Activated CD4-positive, alpha-beta T cell treated with anti-CD3 and anti-CD28 coated beads, Interleukin-10, Interleukin-2, amounts not matched to agents 100 ng/mL and 50 ng/mL, durations not matched to agents 16 hours and 8 hours (primary cell): ENCODE measurements at regions not wholly inside any gene's neighbourhood (a gene's known extent, or its start where the extent isn't known, plus 50 kb on each side); places are given as distances from the start of the nearest gene placed in this dataset.

Experiments used
- DNase-seq: peaks from one replicate; pipeline ENCODE4 v3.0.0-alpha.2; 2020

DNA sequence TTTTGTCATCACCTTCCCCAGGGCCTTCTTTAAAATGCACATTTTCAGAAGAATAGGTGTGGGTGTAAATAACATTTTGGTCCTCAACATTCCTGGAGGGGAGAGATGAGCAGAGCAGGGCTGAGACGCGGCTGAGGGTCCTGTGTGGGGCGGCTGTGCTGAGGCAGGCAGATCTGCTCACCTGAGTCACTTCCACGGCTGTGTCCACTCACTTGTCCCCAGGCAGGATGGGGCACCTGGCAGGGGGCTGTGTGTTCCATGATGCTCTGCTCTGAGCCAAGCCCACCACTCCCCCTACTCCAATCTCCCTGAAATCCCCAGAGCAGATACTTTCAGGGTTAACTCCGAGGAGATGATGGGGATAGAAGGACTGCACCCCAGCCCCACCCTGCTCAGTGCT, 93.8 kb downstream of the GLRX3 start:
- DNase-seq: no peak

DNA sequence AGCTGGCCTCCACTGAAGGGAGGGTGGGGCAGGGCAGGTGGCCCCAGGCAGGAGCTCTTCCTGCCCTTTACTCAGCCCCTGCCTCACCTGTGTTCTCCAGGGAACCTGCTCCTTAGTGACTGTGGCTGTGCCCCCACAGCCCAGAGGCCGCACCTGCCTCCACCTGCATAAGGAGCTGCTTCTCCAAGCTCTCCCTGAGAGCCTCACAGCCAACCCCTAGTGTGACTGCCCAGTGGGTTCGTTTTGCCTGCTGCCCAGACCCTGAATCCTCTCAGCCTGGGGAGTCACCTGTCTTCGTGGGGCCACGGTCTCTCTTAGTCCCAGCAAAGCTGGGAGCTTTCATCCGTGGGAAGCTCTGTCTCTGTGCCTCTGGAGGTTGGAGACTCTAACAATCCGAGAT, 94.4 kb downstream of the GLRX3 start:
- no peak for DNase-seq

DNA sequence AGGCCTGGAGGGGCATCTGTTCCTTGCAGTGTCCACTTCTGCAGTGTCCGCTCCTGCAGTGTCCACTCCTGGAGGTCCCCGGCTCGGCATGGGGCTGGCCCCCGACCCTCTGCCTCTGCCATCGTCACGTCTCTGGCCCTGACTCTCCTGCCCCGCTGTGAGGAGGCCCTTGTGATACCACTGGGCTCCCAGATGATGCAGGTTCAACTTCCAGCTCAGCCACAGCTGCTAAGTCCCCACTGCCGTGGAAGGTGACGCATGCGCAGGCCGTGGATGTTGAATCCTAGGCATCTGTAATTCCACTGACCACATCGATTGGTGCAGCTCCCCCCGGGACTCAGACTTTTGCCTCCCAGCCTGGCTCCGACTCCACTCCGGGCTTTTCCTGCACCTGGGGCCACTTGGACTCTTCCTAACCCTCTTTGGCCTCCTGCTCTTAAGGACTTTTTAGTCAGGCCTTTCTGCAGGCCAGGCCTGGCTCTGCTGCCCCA, 95.1 kb downstream of the GLRX3 start:
- DNase-seq: no peak

DNA sequence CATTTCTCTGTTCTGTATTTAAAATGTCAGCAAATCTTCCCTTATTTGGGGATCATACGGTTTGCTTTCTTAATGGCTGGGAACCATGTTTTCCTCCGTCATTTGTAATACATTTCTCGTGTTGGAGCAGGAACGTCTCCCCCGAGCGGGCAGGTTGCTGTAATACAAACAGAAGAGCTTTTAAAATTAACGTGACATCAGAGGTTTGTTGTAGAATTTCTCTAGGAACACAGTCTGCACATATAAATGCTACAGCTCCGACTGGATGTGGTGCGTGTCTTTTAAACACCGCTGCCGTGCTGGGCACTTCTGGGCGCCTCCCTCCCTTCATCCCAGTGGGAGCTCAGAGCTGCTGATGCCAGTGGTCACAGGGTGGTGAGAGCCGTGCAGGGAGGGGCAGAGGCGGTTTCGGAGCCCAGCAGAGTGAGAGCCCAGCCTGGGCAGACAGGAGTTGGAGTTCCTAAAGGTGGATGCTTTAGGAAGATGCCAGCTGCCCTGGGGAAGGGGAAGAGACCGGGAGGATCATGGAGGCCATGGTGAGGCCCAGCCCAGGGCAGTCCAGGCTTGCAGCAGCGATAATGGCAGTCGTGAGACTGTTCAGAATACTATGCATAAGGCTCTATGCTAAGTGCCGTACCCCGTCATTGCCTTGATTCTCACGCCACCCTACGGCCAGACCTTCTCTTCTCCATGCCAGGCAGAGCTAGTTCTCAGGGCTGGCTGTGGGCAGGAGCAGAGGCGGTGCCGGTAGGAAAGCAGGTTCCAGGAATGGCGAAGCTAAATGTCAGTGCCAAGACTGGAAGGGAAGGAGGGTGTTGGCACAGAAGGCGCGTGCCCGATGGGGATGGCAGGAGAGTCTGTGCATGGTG, 96.2 kb downstream of the GLRX3 start:
- DNase-seq: no peak

DNA sequence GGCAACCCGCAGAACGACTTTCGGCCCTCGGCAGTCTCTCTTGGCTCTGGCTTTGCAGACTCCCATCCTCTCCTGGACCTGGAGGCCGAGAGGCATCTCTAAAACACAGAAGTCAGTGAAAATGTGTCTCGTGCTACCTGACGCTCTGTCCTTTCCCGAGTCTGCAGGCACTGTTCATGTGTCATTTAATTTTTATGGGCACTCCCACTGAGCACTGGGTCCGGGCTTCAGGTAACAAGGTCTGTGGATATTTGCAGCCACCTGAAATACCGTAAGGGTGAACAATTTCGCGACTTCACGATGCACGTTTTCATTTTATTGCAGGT, 96.8 kb downstream of the GLRX3 start:
- DNase-seq: no peak

- no peak for DNase-seq
Observed at GRCh38 chr10:130233426-130233825, 97.2 kb downstream of the GLRX3 start.

DNA sequence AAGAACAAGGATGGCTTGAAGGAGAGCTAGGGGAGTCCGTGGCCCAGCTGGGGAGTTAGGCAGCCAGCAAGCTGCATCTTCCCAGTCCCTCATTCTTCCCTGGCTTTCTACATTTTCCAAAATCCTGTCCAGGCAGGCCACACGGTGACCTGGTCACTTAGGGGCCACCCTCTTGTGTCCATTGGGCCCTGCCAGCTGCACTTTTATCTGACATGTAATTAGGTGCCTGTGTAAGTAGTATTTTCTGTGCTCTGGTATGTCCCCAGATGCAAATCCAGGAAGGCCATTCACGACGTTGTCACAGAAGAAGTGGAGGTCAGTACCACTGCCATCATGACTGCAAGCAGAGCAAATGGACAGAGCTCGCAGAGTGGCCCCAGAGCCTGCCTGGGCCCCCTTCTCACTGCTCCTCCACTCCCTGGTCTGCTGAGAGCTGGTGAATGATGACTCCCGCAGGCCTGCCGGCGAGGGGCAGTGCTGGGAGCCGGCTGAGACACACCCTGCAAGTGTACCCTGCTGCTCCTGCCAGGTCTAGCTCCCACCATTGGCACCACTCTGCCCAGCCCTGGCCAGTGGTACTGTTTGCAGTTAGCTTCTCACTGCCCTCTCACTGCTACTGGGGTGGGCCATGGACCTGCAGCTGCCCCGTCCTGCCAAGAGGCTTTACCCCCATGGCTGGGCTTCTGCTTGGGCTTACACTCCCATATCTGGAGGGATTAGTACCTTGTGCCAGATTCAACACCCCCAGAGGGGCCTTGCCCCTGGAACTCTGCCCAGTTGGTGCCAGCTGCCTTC, 98.2 kb downstream of the GLRX3 start:
- no peak for DNase-seq

DNA sequence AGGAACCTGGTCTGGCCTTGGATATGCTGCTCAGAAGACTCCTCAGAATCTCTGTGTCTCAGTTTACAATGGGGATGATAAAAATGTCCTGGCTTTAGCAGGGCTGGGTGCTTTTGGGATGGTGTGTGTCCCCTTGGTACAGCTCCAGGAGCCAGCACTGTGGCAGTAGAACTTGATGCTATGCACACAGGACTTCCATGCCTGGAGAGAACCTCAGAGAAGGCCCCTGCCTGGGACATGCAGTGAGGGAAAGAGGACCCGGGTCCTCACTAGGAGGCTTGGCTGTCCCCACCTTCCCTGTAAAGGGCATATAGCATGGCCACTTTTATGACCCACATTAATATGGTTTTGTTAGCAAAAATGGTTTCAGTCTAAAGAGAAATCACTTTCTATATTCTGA, 100.5 kb downstream of the GLRX3 start:
- DNase-seq: no peak

GRCh38 chr10:130240409-130240808, 104.2 kb downstream of the GLRX3 start:
- DNase-seq: no peak

- no peak for DNase-seq
Observed at GRCh38 chr10:130242513-130242912, 106.3 kb downstream of the GLRX3 start.

- peak; percentile 16 for DNase-seq
Observed at GRCh38 chr10:130243015-130243414, 106.8 kb downstream of the GLRX3 start.

DNA sequence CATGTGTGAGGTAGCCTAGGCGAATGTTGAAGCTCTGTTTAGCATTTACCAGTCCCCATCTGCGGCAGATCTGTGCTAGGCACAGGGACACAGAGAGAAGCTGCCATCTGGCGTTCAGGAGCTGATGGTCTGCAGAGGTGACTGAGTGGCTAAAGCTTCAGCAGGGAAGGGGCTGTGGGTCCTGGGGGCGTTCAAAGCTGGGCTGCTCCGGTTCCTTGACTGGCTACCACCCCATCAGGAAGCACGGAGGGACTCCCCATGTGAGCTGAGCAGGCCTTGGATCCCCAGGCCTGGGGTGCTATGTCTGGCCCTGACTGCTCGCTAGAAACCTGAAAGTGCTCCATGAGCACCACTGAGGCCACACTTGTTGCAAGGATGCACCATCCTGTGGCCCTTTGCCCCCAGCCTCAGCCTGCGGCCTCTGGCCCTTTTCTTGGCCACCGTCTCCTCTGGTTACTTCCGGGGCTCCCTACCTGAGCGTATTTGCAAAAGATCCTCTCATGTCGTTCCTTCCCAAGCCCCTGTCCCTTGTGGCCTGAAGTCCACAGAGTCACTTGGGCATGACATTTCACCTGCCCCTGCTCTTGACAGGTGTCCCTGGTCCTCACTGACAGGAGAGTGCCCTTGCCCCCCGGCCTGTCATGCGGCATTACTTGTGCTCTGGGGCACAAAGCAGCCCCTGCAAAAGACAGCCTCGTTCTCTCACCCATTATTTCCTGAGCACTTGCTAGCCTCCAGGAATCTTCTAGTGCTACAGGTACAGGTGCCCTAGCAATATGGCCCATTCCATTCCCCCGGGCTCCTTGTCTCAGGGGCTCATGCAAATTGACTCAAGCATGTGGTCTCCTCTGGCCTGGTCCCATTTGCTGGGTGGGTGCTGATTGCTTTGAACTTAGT, 108.1 kb downstream of the GLRX3 start:
- no peak for DNase-seq

GRCh38 chr10:130244928-130245495, 108.8 kb downstream of the GLRX3 start:
- no peak for DNase-seq

DNA sequence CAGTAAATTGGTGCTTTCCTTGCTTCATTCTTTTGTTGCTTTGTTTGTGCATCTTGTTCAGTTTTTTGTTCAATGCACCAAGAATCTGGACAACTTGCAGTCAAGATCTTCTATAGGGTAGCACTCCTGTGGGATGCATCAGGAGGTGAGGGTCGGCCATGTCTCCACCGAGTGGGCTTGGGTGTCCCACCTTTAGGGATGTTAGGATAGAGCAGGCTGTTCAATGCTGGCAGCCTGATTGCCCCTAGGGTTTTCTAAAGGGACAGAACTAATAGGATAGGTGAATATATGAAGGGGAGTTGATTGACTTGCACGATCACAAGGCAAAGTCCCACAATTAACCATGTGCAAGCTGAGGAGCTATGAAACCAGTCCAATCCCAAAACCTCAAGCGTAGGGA, 109.9 kb downstream of the GLRX3 start:
- DNase-seq: no peak

DNA sequence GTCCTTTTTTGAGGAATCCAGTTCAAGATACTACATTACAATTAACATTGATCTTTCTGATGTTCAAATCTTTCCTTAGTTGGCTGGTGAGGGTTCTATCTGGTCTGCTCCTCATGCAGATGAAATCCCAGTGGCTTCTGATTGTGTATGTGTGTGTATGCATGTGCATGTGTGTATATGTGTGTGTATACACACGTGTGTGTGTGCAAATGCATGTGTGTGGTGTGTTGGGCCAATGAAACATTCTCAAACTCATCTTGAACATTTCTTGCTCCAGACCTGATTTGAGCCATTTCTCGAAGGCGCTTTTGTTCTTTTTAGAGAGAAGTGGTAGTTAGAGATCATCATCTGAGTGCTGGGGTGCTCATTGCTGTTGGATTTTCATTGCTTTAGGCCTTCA, 113.9 kb downstream of the GLRX3 start:
- no peak for DNase-seq

- no peak for DNase-seq
Observed at GRCh38 chr10:130251766-130252165, 115.6 kb downstream of the GLRX3 start.

DNA sequence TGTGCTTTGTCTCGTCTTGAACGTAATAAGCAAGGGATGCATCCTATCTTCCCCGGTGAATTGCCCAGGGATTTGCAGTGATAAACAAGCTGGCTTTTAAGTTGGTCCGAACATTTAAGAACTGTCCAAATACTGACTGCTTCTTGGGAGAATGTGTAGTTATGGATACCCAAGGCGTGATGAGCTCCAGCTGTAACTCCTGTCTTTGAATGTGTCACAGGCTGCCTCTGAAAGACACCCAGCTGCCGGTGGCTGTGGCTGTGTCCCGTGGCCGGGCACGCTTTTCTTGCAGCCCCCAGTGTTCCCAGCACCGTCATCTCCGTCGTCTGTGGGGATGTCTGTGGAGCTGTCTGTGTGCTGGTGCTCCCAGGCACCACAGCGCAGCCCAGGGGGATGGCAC, 118.1 kb downstream of the GLRX3 start:
- no peak for DNase-seq

- DNase-seq: peak; percentile 26
Observed at GRCh38 chr10:130254662-130255061, 118.5 kb downstream of the GLRX3 start.

DNA sequence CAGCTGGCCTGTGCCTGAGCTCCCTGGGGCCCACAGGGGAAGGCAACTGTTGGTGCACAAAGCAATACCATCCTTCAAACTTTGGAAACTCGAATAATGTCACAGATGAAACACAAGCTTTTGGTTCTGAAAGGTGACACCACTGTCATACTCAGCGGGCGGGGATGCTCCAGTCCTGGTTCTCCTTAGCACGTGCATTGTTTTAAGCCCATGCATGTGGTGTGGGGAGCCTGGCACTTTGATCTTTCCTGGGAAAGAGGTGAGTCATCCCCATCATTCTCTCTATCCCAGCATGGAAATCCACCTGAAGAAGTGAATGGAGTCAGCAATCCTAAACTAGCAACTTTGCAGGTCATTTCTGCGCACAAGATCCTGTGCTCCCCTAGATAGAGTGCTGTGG, 119.6 kb downstream of the GLRX3 start:
- DNase-seq: no peak

- DNase-seq: no peak
Observed at GRCh38 chr10:130257897-130258296, 121.7 kb downstream of the GLRX3 start.

DNA sequence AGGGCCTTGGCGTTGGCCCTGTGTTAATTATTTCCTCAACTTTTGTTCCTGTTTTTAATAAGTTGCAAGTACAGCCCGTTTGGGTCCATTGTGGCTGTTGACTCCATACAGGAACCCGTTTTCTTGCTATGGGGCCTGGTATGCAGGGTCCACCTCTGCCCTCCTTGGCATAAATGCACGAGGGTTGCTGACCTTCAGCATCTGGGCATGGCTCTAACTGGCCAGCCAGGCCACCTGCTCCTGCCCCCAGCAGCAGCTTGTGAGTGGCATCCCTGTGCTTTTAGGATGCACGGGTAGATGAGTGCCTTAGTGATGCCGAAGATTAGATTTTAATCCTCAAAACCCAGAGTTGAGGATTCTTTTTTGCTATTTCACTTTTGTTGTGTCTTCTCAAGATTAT, 123.2 kb downstream of the GLRX3 start:
- no peak for DNase-seq

- no peak for DNase-seq
Observed at GRCh38 chr10:130261306-130261705, 125.1 kb downstream of the GLRX3 start.

DNA sequence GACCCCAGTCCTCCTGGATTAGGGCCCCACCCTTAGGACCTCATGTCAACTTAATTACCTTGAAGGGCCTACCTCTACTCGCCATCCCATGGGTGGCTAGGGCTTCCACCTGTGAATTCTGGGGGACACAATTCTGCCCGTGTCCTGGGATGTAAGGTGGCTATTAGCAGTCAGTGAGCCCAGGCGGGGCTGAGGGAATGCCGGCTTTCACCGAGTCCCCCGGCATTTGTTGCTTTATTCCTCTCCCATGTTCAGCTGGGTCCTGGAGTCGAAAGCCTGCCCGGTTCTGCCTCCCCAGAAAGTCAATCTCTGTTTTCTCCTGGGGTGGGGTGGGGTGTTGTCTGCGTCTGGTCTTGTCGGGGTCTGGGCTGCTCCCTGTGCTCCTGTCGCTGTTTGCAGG, 125.6 kb downstream of the GLRX3 start:
- no peak for DNase-seq
